MCF 10A (cell line): ENCODE measurements at regions not wholly inside any gene's neighbourhood (a gene's known extent, or its start where the extent isn't known, plus 50 kb on each side); places are given as distances from the start of the nearest gene placed in this dataset.

ENCODE experiments used
- BruUV-seq: library from RNA; stranded (reverse); fragments of 400-500 nt; replicated peaks from 2 replicates; lab custom pipeline; 2021; lab: Mats Ljungman, UMichigan
- CTCF ChIA-PET: fragments of 300-600 bp; sonication (Branson Sonifier 250); formaldehyde crosslinking; extraction: SDS; loops from one replicate; lab custom pipeline; 2021; ENCODE audit warnings: antibody characterized with exemption, inconsistent platforms; lab: Yijun Ruan, JAX
- POLR2A ChIA-PET: fragments of 300-600, 350-650 bp; sonication (Branson Sonifier 250); formaldehyde crosslinking; extraction: SDS; loops from one replicate; lab custom pipeline; 2020; ENCODE audit warnings: antibody characterized with exemption, inconsistent platforms; lab: Yijun Ruan, JAX
- DNase-seq: peaks from one replicate; pipeline ENCODE4 v3.0.0-alpha.2; 2018; ENCODE audit not compliant: unreplicated experiment
- H3K27ac Mint-ChIP-seq: one replicate; pipeline ENCODE4 v1.8.0; 2022; ENCODE audit warnings: mild to moderate bottlenecking, low read depth, mixed read lengths; ENCODE audit not compliant: unreplicated experiment
- H3K27me3 Mint-ChIP-seq: one replicate; pipeline ENCODE4 v1.8.0; 2022; ENCODE audit warnings: mixed read lengths; ENCODE audit not compliant: insufficient read depth, unreplicated experiment
- H3K36me3 Mint-ChIP-seq: one replicate; pipeline ENCODE4 v1.8.0; 2022; ENCODE audit warnings: mild to moderate bottlenecking, moderate library complexity, mixed read lengths; ENCODE audit not compliant: insufficient read depth, unreplicated experiment
- H3K4me1 Mint-ChIP-seq: one replicate; pipeline ENCODE4 v1.8.0; 2022; ENCODE audit warnings: mixed read lengths; ENCODE audit not compliant: insufficient read depth, unreplicated experiment
- H3K4me3 Mint-ChIP-seq: one replicate; pipeline ENCODE4 v1.8.0; 2022; ENCODE audit warnings: mild to moderate bottlenecking, moderate library complexity, mixed read lengths; ENCODE audit not compliant: unreplicated experiment
- H3K9me3 Mint-ChIP-seq: one replicate; pipeline ENCODE4 v1.8.0; 2022; ENCODE audit warnings: mixed read lengths; ENCODE audit not compliant: unreplicated experiment
- CTCF ChIP-seq: fragments of 200-600 bp; IDR thresholded peaks from one replicate; pipeline ENCODE4 v1.8.0; 2022; ENCODE audit warnings: antibody characterized with exemption, mild to moderate bottlenecking; ENCODE audit not compliant: unreplicated experiment
- intact Hi-C: fragments of 100-400 bp; cut with micrococcal nuclease; formaldehyde crosslinking; loops from 2 replicates; pipeline ENCODE4 v1.14.1; 2022

DNA sequence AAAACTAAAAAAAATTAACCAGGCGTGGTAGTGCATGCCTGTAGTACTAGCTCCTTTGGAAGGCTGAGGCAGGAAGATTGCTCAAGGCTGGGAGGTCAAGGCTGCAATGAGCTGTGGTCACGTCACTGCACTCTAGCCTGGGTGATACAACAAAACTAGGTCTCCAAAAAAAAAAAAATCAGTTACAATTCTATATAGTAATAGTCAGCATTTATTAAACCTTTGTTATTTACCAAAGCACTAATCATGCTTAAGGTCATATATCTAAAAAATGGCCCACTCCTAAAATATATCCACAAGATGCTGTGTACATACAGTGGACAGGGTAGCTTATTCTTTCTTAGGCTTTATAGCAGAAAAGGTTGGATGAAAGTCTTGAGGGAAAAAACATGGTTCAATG, 152.4 kb downstream of the TFAP2A start:
- no peaks in the 10 kb centered on the region for H3K36me3 Mint-ChIP-seq
- POLR2A ChIA-PET, result no interaction called here
- BruUV-seq, result no TSS peak
- no peak for TF ChIP-seq CTCF
- H3K27me3 Mint-ChIP-seq, result no peaks in the 10 kb centered on the region
- DNase-seq, result no peak
- intact Hi-C loops, result no loop called here
- H3K4me1 Mint-ChIP-seq, result peaks cover 5% of the 10 kb centered on the region
- H3K9me3 Mint-ChIP-seq, result peaks cover 8% of the 10 kb centered on the region
- no peak overlapping the region for H3K4me3 Mint-ChIP-seq
- CTCF ChIA-PET, result interaction anchor here (0.7 kb wide), 1 partner anchor 104 kb away, joined by 3 read pairs; no protein-coding TSS in a partner anchor
- no peak overlapping the region for H3K27ac Mint-ChIP-seq

DNA sequence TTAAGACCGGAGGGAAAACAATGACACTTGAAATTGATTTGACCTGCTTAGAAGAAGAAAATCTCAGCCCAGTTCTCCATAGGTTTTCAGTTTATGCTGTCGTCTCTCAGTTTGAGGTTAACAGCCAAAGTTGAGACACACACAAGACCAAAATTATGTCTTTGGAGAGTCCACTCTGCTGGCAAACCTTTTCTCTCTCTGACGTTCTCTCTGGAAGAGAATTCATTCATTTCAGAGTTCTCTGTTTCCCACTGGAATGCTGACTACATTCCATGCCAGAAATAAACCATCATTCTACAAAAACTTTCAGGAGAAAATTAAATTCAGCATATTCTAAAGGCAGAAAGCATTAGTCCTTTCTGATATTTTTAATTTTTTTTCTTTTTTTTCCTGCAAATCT, 155.2 kb downstream of the TFAP2A start:
- intact Hi-C loops, result no loop called here
- no TSS peak for BruUV-seq
- no peak for TF ChIP-seq CTCF
- DNase-seq, result no peak
- Mint-ChIP-seq H3K27me3 (no peaks in the 10 kb centered on the region), H3K36me3 (no peaks in the 10 kb centered on the region), H3K27ac (no peak overlapping the region), H3K4me1 (no peaks in the 10 kb centered on the region), H3K4me3 (no peak overlapping the region), H3K9me3 (peaks cover 14% of the 10 kb centered on the region)
- ChIA-PET POLR2A (no interaction called here), CTCF (no interaction called here)

DNA sequence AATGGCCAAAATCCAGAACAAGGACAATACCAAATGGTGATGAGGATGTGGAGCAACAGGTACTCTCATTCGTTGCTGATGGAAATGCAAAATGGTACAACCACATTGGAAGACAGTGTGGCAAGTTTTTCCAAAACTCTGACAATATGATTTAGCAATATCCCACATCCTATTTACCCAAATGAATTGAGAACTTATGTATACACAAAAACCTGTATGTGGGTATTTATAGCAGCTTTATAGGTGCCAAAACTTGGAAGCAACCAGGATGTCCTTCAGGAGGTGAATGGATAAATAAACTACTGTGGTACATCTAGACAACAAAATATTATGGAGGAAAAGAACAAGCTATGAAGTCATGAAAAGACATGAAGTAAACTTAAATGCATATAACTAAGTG, 156.5 kb downstream of the TFAP2A start:
- no peak overlapping the region for H3K27ac Mint-ChIP-seq
- intact Hi-C loops, result no loop called here
- BruUV-seq, result no TSS peak
- no peak overlapping the region for H3K4me3 Mint-ChIP-seq
- H3K9me3 Mint-ChIP-seq, result peaks cover 14% of the 10 kb centered on the region
- H3K36me3 Mint-ChIP-seq, result no peaks in the 10 kb centered on the region
- CTCF ChIA-PET, result interaction anchor here (0.6 to 0.7 kb wide), 2 partner anchors 53 to 66 kb away, joined by 3 to 4 read pairs; no protein-coding TSS in a partner anchor
- POLR2A ChIA-PET, result interaction anchor here (1.1 kb wide), 1 partner anchor 58 kb away, joined by 3 read pairs; no protein-coding TSS in a partner anchor
- DNase-seq, result no peak
- H3K4me1 Mint-ChIP-seq, result no peaks in the 10 kb centered on the region
- no peaks in the 10 kb centered on the region for H3K27me3 Mint-ChIP-seq
- no peak for TF ChIP-seq CTCF

- Mint-ChIP-seq H3K27me3 (no peaks in the 10 kb centered on the region), H3K9me3 (peaks cover 14% of the 10 kb centered on the region), H3K4me1 (no peaks in the 10 kb centered on the region), H3K36me3 (no peaks in the 10 kb centered on the region), H3K27ac (no peak overlapping the region), H3K4me3 (no peak overlapping the region)
- ChIA-PET POLR2A (interaction anchor here (0.6 kb wide), 1 partner anchor 1025 kb away, joined by 3 read pairs; no protein-coding TSS in a partner anchor), CTCF (interaction anchor here (1.2 kb wide), 1 partner anchor 43 kb away, joined by 3 read pairs; no protein-coding TSS in a partner anchor)
- intact Hi-C loops, result no loop called here
- no peak for TF ChIP-seq CTCF
- peak; percentile 20 for DNase-seq
- BruUV-seq, result no TSS peak
Observed at GRCh38 chr6:10256113-10256690, 158.7 kb downstream of the TFAP2A start.
